Pons (tissue), 1 donor: ENCODE measurements at regions not wholly inside any gene's neighbourhood (a gene's known extent, or its start where the extent isn't known, plus 50 kb on each side); places are given as distances from the start of the nearest gene placed in this dataset.
"Not testable (repeated sequence)": the region's sequence is repeated elsewhere in the genome, so short reads cannot be mapped to it uniquely, and the experiment has no call there.

Experiments used
- DNase-seq: peaks from one replicate; pipeline ENCODE4 v3.0.0-alpha.2; 2016; ENCODE audit warnings: low spot score

DNA sequence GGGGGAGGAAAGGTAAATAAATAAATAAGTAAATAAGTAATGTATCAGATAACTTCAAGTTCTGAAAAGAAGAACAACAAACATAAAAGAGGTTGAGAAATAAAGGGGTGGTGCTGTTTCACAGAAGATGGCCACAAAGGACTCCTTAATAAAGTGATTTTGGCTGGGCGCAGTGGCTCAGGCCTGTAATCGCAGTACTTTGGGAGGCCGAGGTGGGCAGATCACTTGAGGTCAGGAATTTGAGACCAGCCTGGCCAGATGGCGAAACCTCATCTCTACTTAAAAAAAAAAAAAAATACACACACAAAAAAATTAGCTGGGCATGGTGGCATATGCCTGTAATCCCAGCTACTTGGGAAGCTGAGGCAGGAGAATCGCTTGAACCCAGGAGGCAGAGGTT lies 315.5 kb downstream of the MIAT start:
- not testable (repeated sequence) for DNase-seq

DNA sequence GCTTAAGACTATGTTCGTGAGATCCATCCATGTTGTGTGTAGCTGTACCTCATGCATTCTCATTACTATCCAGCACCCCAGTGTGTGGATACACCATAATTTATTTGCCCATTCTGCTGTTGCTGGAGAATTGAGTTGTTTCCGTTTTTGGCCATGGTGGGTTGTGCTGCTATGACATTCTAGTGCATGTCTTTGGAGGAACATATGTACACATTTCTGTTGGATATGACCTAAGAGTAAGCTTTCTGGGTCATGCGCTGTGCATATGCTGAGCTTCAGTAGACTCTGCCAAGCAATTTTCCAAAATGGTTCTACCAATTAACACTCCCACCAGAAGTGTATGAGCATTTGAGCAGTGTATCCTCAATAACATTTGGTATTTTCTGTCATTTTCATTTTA lies 316.6 kb downstream of the MIAT start:
- DNase-seq: no peak

DNA sequence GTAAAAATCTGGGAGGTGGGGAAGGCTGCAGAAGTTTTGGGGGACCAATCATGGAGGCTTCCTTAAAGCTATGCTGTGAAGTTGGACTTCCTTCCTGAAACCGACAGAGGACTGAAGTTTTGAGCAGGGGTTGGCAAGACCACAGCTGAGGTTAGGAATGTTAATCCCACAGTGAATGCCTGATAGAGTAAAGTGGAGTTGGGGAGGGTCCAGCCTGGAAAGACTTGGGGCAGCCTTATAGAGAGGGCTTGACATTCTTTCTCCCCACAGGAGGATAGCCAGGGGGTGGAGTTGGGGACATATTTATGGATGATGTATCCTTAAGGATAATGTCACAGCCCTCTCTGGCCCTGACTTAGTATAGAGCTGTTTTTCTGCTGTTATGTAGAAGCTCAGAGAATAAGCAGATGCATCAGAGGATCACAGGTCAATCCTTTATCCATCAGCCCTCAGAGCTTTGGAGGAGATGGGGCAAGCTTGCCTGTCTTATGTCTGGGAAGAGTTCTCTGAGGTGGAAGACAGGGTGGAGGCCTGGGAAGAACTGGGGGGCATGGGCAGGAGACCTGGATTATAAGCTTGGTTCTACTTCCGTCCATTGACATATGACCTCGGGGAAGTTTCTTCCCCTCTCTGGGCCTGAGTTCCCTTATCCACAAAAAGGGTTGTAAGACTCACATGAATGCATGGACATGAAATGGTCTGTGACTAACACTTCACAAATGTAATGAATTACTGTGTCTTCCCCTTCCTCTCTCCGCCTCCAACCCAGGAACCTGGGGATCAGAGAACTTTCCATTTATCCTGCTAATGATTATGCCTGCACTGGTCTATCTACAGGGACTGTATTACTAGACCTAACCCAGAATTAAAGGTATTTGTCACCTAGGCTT lies 317.8 kb downstream of the MIAT start:
- no peak for DNase-seq

DNA sequence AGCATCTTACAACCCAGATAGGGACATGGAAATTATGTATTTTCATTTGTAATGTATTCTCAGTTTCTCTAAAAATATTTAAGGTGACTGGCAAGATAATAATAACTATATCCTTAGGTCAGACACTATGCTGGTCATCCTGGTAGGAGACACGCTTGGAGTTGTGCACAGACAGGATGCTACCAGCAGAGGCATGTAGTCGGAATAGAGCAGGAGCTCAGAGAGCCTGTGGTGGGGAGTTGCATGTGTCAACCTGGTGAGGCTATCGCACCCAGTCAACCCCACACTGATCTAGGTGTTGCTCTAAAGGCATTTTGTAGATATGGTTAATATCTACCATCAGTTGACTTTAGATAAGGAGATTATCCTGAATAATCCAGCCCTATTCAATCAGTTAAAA lies 318.5 kb downstream of the MIAT start:
- no peak for DNase-seq

DNA sequence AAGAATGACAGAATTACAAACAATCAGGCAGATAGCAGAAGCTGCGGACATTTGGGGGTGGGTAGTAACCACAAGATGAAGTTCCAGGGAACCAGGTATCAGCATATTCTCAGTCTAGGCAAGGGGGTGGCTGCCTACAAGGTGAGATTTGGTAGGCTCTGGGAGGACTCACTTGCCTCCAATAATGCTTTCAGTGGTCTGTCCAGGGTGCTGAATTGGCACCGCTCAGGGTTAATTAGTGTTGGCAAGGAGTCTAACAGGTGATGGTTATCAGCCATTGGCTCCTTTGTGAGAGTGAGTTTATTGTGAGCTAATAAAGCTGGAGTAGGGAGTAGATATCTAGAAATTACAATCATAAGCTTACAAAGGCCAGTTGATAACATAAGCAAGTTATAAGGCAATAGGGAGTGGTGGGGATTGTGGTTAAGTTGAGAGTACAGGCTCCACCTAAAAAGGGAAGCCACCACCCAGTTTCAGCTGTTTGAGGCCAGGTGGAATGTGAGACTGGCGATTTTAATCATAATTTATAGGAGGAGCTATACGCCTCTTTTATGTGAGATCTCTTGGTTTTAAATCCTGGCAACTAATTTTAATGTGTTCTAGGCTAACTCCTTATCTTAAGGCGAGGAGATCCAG lies 320.5 kb downstream of the MIAT start:
- DNase-seq: no peak

DNA sequence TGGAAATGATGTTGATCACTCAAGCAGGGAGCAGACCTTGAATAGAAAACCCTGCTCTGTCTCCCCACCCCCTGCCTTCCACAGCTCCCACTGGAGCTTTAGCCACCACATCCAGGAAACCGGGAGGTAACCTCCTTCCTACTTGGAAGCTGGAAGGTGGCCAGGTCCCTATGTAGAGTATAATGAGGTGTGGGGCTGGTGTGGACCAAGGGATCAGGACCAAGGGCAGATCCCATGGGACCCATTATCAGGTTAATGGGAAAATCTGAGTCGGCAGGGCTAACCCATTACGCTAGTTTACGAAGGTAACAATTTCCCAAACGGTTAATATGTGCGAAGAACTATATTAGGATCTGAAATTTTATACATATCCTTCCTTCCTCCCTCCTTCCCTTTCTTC lies 321.9 kb downstream of the MIAT start:
- no peak for DNase-seq

DNA sequence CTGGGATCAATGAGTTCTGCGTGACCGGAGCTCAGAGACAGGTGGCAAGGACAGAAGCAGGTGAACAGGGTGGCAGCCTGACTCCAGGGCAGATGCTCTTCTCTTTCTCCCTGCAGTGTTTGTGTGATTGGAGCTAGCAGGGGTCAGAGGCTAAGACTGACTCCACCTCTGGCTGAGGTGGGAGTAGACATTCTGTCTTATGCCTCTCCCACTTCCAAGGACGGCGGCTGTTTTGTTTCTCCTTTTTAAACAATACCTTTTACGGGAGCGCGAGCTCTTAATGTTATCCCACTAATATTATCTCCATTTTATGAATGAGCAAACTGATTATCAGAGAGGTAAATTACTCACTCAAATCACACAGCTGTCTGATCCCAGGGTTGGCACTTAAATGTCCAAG lies 323.7 kb downstream of the MIAT start:
- no peak for DNase-seq

DNA sequence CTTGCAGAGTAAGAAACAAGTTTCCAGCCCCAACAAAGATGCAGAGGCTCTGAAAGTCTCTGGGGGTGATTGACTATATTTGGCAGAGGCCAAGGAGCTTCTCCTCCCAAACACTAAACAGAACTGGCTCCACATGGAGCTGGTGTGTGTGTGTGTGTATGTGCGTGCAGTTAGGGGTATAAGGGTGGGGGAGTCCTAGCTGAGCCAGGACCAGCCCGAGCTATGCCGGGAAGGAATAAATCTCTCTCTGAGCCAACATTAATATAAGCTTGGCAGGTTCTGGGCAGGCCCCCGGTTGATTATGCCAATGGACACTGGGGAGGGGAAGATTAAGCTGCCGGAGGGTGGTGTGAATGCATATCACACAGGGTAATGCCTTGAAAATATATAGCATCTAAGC lies 324.2 kb downstream of the MIAT start:
- no peak for DNase-seq

DNA sequence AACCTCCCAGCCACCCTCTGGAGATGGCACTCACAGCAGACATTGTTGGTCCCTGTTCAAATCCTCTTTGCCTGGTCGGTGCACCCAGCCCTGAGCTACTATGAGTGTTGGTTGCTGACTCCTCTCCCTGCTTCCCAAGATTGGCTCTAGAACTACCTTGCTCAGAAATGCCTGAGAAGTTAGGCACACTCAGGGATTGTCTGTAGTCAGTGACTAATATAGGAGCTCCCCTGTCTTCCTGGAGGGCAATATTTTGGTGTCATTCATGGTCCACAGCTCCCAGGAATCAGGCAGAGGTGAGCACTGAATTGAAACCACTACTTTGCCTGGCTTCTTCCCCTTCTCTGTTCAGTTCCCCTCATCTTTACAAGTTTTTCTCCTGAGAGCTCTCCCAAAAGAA lies 325.9 kb downstream of the MIAT start:
- no peak for DNase-seq

DNA sequence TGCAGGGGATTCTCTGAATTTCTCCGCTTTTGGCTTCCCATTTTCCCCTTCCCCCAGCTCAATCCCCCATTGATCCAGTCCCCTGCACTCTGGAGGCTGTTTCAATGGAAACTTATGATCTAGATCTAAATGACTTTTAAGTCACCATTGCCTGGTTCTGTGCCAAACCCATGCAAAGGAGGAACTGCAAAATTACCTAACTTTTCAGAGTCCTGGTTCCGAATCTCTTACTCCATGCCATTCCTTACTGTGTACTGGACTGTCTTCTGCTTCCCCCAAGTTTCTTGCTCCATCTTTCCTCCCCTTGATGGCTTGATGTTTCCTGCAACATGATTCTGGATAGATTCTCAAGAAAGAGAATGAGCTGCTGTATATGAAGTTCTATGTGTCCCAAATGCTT lies 327.8 kb downstream of the MIAT start:
- DNase-seq: no peak

DNA sequence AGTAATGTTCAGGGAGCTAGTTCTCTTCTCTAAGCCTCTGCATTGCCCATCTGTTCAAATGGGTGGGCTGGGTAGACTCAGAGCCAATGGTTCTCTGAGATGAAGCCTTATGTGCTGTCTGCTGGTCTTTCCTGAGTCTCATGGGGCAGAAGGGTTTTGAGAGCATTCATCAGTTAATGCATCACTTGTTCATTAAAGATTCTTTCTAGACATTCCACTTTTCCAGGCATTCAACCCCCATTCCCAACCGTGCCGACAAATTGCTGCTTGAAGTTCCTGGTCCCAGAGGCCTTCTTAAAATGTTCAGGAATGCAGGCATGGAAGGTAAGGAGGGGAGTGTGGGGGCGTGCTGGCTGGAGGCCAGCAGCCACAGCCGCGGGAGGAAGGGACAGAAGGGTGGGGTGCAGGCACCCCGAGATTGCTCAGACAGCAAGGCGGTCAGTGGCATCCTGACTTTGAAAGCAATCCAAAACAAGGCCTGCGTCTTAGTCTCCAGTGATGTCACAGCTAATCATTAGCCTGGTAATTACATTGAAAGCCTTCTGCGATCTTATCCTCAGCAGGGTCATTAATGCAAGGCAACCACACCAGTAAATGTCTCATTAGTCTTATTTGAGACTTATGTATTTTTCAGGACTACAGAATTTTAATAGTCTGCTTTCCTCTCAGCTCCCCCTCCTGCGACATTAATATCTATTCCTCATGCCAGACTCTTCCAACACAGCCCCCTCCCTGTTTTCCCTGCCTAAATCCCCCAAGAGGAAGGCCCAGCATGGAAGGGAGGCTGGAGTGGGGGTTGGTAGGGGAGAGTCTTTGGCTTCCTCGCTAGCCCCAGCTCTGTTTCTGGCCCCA lies 328.8 kb downstream of the MIAT start:
- no peak for DNase-seq

DNA sequence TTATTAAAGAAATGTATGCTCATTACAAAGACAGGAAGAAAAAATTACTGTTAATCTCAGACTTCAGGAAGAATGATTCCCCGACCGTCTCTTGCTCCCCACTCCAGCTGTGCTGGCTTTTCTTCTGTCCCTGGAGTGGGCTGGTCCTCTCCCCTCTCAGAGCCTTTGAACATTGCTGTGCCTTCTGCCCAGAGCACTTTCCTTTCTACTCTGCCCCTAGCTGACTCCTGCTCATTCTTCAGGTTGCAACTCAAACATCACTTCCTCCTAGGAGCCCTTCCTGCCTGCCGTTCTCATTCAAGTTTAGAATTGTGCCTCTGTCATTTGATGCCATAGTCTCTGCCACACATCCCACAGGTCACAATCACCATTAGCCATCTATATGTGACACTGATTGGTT lies 329.5 kb downstream of the MIAT start:
- no peak for DNase-seq

DNA sequence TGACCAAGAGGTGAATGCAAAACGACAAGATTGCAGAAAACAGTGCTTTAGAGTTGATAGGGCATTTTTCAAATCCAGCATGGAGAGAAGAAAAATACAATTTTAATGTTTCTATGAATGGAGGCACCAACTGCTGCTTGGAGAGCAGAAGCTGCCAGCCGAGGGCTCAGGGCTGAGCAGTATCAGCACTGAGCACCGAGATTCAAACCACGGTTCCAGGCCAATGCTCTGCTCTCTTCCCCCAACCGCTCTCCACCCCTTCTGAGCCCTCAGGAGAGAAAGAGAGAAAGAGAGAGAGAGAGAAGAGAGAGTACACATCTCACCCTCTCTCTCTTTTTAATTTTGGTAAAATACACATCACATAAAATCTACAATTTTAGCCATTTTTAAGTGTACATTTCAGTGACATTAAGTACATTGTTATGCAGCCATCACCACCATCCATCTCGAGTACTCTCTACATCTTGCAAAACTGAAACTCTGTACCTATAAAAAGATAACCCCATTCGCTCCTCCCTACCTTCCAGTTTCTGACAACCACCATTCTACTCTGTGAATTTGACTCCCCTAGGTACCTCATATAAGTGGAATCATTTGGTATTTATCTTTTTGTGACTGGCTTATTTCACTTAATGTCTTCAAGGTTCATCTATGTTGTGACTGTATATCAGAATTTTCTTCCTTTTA lies 333.3 kb downstream of the MIAT start:
- DNase-seq: no peak

DNA sequence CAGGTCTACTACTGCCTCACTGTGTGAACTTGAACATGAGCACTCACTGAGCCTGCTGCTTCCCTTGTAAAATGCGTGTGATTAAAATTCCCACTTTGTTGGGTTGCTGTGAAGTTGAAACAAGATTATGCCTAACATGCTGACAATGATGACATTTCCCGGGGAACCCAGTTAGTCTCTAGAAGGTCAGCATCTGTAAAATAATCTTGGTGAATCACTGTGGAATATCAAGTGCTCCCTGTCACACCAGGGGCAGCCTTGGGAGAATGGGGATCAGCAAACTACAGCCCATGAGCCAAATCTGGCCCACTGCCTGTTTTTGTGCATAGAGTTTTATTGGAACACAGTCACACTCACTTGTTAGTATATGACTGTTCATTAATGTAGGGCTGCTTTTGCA lies 335.2 kb downstream of the MIAT start:
- no peak for DNase-seq

DNA sequence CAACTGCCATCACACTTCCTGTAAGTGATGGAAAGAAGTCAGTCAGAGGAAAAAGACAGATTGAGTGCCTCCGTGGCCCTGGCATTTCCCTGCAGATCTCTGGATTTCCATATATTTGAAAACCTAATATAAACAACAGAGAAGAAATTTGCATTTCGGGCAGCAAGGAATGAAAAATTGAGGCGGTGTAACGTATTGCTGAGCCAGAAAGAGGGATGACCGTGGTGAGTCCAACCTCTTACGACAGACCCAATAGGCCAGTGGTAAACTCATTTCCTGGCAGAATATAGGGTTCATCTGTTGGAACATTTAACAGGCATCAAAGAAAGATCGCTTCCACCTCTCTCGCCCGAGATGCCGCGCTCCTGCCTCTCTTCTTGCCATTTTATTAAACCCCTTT lies 336.5 kb downstream of the MIAT start:
- no peak for DNase-seq

DNA sequence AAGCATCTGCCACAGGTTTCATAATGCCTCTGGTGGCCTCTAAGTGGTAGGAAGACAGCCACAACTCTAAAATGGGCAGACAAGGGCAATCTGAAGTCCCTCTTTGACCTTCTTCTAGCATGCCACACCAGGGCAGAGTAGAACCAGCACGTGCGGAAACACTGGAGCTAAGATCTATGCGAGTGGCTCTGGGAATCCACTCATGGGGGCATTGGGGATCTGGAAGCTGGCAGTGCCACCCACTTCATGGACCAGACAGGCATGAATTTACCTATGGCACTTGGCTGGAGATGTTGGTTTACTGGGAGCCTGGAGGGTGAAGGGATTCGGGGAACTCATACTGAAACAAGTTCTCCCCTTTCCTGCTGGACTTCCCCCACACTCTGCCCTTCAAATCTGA lies 337.4 kb downstream of the MIAT start:
- no peak for DNase-seq

DNA sequence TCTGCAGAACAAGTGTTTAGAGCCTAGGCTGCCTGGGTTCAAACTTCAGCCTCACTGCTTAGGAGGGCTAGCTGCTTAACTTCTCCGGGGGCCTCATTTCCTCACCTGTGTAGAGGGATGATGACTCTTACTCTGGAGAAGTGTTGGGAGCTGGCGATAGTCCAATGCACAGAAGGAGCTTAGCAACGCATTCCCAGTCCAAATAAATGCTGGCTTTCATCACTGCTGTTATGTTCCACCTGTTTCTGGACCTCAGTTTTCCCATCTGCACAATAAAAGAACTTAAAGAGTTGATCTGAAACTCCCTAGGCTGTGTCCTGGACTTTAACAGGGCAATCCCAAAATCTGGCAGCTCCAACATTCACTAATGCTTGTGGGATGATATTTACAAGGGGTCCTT lies 337.8 kb downstream of the MIAT start:
- DNase-seq: no peak

DNA sequence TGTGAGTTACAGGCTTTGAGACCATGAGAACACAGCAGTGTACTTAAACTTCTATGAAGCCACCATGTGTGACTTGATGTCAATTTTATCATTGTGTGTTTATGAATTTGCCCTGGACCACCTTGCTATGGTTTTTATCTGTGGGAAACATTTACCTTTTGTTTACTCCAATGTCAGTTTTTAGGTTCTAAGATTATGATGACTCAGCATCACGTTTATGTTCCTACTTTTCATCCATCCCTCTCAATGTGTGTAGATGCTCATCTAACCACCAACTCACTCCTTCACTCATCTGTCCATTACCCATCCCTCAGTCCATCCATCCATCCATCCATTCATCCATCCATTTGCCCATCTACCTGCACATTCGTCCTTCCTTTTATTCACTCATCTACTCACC lies 338.8 kb downstream of the MIAT start:
- no peak for DNase-seq

DNA sequence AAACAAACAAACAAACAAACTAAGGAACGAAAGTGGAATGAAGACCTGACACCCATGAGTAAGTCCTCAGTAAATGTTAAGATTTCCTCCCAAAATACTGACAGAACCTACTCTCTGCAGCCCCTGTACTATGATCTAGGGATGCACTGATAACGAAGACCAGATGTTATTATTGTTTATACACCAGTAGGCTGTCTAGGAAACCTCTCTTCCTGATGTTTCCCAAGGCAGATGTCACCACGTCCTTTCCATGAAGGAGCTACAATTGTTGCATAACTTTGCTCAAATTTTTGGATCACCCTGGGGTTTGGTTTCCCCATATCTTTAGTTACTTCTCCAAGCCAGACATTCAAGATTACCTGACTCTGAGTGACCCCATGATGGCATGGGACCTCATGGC lies 340.7 kb downstream of the MIAT start:
- DNase-seq: no peak

DNA sequence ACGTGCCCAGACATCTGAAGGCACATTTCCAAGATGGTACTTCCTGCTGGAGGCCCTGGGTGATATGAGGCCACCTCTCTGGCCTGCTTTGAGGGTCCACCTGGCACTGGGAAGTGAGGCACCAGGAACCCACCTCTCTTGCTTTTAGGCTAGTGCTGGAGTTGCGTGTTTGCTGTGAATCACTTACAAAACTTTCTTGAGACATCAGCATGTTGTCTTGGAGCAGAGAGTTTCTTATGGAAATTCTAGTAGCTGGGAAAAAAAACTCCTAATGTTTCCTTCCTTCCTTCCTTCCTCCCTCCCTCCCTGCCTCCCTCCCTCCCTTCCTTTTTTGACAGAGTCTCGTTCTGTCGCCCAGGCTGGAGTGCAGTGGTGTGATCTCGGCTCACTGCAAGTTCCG lies 341.3 kb downstream of the MIAT start:
- no peak for DNase-seq

DNA sequence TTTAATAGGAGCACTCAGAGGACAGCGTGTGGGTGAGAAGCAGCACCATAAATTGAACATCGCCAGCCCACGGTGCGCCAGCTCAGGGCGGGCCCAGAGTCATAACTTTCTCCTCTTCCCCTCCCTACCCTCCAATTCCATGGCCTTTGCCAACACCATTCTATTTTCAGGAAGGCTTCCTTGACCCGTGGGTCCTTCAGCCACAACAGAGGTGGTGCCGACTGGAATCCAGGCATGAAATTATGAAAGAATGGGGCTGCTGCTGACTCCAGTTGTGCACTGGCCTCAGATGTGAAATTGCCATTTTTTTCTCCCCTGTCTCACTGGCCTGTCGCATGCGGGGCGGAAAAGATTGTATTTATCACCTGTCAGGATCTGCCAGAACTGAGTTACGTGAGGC lies 345.9 kb downstream of the MIAT start:
- no peak for DNase-seq

DNA sequence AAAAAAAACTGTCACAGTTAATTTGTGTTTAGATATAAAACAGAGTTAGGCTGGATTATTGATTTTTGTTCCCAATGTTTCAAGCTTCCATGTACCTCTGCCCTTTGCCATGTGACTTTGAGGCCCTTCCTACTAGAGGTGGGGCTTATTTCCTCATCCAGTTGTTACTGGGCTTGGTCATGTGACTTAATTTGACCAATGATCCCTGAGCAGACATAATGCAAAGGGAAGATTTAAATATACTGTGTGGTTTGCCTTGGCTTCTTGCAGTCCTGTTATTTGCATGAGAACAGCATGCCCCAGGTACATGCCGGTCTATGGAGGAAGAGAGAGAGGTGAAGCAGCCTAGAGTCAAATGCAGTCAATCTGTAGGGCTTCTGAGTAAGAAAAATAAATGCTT lies 347.0 kb downstream of the MIAT start:
- no peak for DNase-seq
